ENCODE measurements at regions not wholly inside any gene's neighbourhood (a gene's known extent, or its start where the extent isn't known, plus 50 kb on each side); places are given as distances from the start of the nearest gene placed in this dataset.

DNA sequence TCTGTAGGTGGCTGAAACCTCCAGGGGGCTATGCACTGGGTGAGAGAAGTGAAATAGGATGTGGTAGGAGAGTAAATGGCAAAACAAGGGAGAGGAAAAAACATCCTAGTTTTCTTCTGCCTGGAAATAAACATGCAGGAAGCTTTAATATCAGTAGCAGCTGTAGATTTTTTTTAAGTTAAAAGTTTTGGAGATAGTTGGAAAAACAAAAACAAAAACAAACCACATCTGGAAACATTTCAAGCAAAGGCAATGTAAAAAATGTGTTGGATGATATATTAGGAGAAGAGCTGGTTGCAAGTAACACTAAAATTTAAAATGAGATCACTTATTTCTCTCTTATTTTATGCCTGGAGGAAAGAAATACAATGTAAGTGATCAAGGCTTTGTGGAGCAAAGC lies 388.0 kb downstream of the SPRY1 start:
- Histone ChIP-seq H4K20me1 (no peaks in the 10 kb centered on the region), H3K27ac (no peak overlapping the region), H3K9ac (no peak overlapping the region), H3K4me2 (no peak overlapping the region), H3K27me3 (no peaks in the 10 kb centered on the region), H3K4me1 (no peaks in the 10 kb centered on the region), H3K4me3 (no peak overlapping the region), H3K9me3 (no peaks in the 10 kb centered on the region), H3K36me3 (no peaks in the 10 kb centered on the region)
- no peak for TF ChIP-seq Cebpa-rat (IDR thresholded peaks at IDR 0.05)

DNA sequence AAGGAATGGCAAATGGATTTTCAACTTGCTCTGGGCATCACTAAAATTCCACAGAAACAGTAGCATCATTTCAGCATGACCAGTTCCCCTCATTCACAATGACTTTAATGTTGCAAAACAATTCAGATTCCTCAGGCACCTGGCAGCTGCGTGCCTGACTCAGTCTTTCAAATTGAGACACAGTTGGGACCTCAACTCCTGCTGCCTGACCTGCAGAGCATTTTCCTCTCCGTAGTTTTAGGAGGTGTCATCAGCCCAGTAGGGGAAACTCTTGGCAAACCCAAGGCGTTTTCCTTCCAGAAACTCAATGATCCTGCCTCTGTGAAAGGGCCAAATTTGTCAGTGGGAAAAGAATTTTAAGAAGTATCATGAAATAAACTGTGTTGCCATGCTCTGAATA lies 388.9 kb downstream of the SPRY1 start:
- H3K9me3 ChIP-seq = no peaks in the 10 kb centered on the region
- H3K36me3 ChIP-seq = no peaks in the 10 kb centered on the region
- H3K27me3 ChIP-seq = no peaks in the 10 kb centered on the region
- H3K4me1 ChIP-seq = no peaks in the 10 kb centered on the region
- H3K27ac ChIP-seq = no peak overlapping the region
- TF ChIP-seq Cebpa-rat (IDR thresholded peaks at IDR 0.05) = no peak
- H3K4me2 ChIP-seq = no peak overlapping the region
- H4K20me1 ChIP-seq = no peaks in the 10 kb centered on the region
- H3K9ac ChIP-seq = no peak overlapping the region
- no peak overlapping the region for H3K4me3 ChIP-seq

DNA sequence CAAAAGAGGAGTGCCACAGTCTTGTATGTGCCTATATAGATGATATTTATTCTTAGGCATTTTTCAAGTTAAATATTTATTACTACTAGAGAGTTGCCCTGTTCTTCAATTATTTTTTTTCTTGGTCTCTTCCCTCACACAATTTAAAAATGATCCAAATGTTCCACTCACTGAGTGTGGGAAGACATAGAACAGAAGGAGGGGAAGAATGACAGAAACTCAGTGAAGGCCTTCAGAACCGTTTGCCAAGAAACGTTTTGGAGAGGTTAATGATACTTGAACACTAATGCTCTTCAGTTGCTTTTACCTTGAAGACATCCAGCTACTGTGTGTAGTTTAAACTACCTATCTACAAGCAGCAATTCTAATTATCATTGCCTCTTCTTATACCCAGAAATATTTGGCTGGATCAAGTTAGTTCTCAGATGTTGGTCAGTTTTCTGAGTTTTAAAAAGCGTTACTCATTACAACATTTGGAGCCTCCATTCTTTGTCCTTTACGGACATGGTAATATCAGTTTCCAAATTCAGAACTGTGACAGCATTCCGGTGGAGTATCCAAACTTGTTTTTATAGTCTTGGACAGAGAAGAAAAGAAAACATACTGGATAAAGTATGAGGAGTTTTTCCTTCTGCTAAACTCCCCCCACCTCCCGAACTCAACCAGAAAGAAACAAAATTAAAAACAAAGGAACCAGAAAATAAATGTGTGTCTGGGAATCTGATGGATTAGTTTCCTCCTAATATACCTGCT lies 389.7 kb downstream of the SPRY1 start:
- H3K36me3 ChIP-seq = no peaks in the 10 kb centered on the region
- no peak overlapping the region for H3K27ac ChIP-seq
- no peak overlapping the region for H3K4me2 ChIP-seq
- H3K9me3 ChIP-seq = no peaks in the 10 kb centered on the region
- no peak for TF ChIP-seq Cebpa-rat (IDR thresholded peaks at IDR 0.05)
- no peaks in the 10 kb centered on the region for H3K4me1 ChIP-seq
- no peaks in the 10 kb centered on the region for H3K27me3 ChIP-seq
- H3K9ac ChIP-seq = no peak overlapping the region
- H4K20me1 ChIP-seq = no peaks in the 10 kb centered on the region
- H3K4me3 ChIP-seq = no peak overlapping the region

DNA sequence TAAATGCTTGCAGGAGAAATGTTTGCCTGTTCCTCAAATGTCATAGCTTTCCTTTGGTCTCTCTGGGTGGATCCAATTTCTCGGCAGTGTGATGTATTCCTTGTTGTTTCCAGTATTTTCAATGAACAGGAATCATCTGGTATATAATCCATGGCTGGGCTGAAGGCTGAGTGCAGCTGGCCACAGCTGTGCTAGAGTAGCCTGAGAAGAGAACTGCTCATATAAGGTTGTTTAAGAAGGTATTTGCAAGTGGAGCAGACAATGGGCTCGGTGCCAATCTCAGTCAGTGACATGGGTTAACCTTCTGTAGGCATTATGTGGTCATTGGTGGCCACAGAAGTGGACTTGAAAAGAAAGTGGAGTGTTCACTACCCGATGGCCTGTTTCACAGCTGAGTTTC lies 390.3 kb downstream of the SPRY1 start:
- no peak overlapping the region for H3K4me2 ChIP-seq
- no peak overlapping the region for H3K4me3 ChIP-seq
- no peaks in the 10 kb centered on the region for H3K27me3 ChIP-seq
- no peaks in the 10 kb centered on the region for H4K20me1 ChIP-seq
- no peak for TF ChIP-seq Cebpa-rat (IDR thresholded peaks at IDR 0.05)
- H3K4me1 ChIP-seq = no peaks in the 10 kb centered on the region
- H3K27ac ChIP-seq = no peak overlapping the region
- no peaks in the 10 kb centered on the region for H3K36me3 ChIP-seq
- H3K9ac ChIP-seq = no peak overlapping the region
- H3K9me3 ChIP-seq = no peaks in the 10 kb centered on the region

DNA sequence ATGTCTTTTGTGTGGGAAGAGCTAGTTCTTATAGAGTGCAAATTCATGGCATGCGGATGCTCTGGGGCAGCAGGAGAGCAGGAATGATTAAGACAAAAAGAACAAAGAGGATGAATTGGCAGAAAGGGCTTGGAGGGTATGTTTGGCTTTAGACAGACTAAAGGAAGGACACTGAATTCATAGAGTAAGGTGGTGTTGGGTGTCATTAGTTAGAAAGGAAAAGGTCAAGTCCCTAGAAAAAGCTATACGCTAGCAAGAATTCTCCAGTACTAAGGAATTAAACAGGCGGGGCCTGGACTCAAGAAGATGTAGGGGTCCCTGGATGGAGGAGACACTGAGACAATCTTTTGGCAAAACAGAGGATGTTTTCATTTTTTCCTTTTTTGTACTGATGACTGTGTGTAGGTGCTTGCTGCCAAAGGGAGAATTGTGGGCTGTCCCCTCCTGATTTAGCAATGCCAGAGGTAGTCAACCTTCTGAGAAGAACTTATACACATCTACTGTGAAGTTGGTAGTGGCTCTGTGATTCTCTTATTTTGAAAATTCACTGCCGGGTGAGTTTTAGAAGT lies 391.0 kb downstream of the SPRY1 start:
- Histone ChIP-seq H3K4me2 (no peak overlapping the region), H3K4me1 (no peaks in the 10 kb centered on the region), H3K27ac (no peak overlapping the region), H3K9ac (no peak overlapping the region), H3K27me3 (no peaks in the 10 kb centered on the region), H4K20me1 (no peaks in the 10 kb centered on the region), H3K4me3 (no peak overlapping the region), H3K36me3 (no peaks in the 10 kb centered on the region), H3K9me3 (no peaks in the 10 kb centered on the region)
- TF ChIP-seq Cebpa-rat (IDR thresholded peaks at IDR 0.05) = no peak

DNA sequence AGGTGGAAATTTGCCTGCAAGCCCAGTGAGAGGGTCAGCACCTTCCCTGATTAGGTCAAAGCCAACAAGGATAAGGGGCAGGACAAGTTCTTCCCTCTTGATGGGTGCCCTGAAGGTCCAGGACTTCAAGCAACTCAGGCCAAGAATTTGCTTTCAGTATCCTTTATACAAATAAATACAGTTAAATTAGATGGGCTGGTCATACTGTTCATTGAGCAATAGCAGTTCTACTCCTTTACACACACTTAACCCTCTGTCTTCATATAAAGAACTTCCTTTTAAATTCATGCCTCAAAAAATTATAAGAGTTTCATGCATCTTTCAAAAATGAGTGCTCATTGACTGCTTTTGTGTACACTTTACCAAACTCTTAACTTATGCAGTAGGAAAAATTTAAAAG lies 392.0 kb downstream of the SPRY1 start:
- Histone ChIP-seq H3K9me3 (no peaks in the 10 kb centered on the region), H3K27me3 (no peaks in the 10 kb centered on the region), H3K27ac (no peak overlapping the region), H3K4me3 (no peak overlapping the region), H4K20me1 (no peaks in the 10 kb centered on the region), H3K4me1 (no peaks in the 10 kb centered on the region), H3K9ac (no peak overlapping the region), H3K4me2 (no peak overlapping the region), H3K36me3 (no peaks in the 10 kb centered on the region)
- TF ChIP-seq Cebpa-rat (IDR thresholded peaks at IDR 0.05) = no peak

DNA sequence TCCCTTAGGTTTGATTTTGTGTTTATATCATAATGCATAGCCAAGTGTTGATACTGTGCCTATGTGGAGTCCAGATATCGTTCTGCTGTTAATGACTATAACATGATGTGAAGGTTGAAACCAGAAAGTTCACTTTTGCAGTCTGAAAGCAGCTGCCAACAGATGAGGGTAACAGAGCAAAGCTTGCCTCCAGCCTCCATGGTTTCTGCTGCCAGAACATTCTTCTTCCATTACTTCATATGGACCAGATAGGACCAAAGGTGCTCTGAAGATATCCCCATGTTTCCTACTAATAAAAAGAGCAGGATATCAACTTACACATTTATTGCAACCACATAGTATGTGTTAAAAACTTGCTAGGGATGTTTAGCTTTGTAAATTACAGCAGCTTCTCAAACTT lies 394.1 kb downstream of the SPRY1 start:
- Histone ChIP-seq H3K4me1 (no peaks in the 10 kb centered on the region), H3K9me3 (no peaks in the 10 kb centered on the region), H3K27ac (no peak overlapping the region), H3K27me3 (no peaks in the 10 kb centered on the region), H3K9ac (no peak overlapping the region), H3K4me2 (no peak overlapping the region), H3K4me3 (no peak overlapping the region), H3K36me3 (no peaks in the 10 kb centered on the region), H4K20me1 (no peaks in the 10 kb centered on the region)
- TF ChIP-seq Cebpa-rat (IDR thresholded peaks at IDR 0.05) = no peak

DNA sequence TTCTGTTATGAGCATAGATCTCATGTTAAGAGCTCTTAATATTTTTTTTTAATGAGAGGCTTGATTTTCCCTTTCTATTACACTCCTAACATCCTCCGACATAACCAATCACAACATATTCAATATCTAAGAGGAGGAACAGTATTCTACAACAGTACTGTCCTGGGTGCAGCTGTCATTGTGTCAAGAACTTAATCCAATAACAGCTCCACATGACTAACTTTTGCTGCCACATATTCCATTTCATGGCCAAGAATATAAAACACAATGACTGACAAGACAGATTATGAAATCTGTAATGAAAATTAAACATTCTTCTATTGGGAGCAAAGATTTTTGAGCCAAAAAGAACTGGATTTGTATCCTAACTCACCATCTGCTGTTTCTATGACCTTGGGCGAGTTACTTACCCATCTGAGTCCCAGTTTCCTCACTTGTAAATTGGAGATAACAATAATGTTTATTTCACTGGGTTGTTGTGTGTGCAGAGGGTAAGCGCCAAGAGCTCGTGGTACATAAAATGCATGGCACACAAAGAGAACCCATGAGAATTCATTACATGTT lies 405.6 kb downstream of the SPRY1 start:
- no peaks in the 10 kb centered on the region for H3K27me3 ChIP-seq
- no peak overlapping the region for H3K4me3 ChIP-seq
- peaks cover 7% of the 10 kb centered on the region; the same call in 1 of the 2 replicates for H3K9me3 ChIP-seq
- H3K27ac ChIP-seq = no peak overlapping the region
- no peaks in the 10 kb centered on the region for H4K20me1 ChIP-seq
- H3K4me2 ChIP-seq = no peak overlapping the region
- no peaks in the 10 kb centered on the region for H3K4me1 ChIP-seq
- no peak for TF ChIP-seq Cebpa-rat (IDR thresholded peaks at IDR 0.05)
- no peaks in the 10 kb centered on the region for H3K36me3 ChIP-seq
- no peak overlapping the region for H3K9ac ChIP-seq

DNA sequence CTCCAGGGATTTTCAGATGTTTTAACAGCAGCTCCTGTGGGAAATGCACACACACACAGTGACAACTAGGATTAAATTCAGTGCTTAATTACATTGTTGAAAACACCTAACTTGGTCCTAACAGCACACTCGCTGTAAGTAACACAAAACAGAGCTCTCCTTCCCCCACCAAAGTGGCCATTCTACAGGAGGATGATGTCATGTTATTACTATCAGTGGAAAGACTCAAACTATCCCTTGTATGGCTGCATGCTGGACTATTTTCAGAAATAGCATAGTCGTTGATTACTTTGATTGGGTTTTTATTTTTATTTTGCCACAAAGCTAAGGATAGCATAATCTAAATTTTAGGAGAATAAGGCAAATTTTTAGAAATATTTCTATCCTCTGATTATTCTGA lies 406.3 kb downstream of the SPRY1 start:
- H3K9ac ChIP-seq = no peak overlapping the region
- H3K4me2 ChIP-seq = no peak overlapping the region
- no peaks in the 10 kb centered on the region for H3K4me1 ChIP-seq
- H3K4me3 ChIP-seq = no peak overlapping the region
- peaks cover 7% of the 10 kb centered on the region; the same call in 1 of the 2 replicates for H3K9me3 ChIP-seq
- H3K27me3 ChIP-seq = no peaks in the 10 kb centered on the region
- no peak overlapping the region for H3K27ac ChIP-seq
- no peaks in the 10 kb centered on the region for H3K36me3 ChIP-seq
- H4K20me1 ChIP-seq = no peaks in the 10 kb centered on the region
- no peak for TF ChIP-seq Cebpa-rat (IDR thresholded peaks at IDR 0.05)

DNA sequence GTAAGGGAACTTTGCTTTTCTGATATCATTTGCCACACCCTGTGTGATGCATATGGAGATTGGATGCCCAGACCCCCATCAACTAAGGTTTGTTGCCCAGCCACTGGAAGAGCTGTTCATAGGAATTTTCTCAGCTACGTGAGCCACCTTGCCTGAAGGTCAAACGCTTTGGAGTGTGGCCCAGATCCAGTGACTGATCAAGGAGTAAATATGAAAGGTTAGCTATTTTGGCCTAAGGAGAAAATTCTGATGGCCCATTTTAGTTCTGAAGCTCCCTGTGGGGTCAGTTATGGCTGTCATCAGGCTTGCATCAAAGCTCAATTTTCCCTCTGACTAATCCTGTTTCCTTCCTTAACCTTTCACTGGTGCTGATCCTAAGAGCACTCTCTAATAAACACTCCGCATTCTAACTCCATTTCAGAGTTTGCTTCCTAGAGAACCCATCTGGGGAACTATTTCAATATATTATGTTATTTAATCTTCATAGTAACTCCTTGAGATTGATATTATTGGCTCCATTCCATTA lies 407.7 kb downstream of the SPRY1 start:
- Histone ChIP-seq H3K36me3 (no peaks in the 10 kb centered on the region), H3K9me3 (no peaks in the 10 kb centered on the region), H3K27me3 (no peaks in the 10 kb centered on the region), H4K20me1 (no peaks in the 10 kb centered on the region), H3K4me2 (no peak overlapping the region), H3K9ac (no peak overlapping the region), H3K4me3 (no peak overlapping the region), H3K4me1 (no peaks in the 10 kb centered on the region), H3K27ac (no peak overlapping the region)
- TF ChIP-seq Cebpa-rat (IDR thresholded peaks at IDR 0.05) = no peak

Data from BLaER1 (cell line).